Upper lobe of right lung (tissue), 1 donor: ENCODE measurements at regions not wholly inside any gene's neighbourhood (a gene's known extent, or its start where the extent isn't known, plus 50 kb on each side); places are given as distances from the start of the nearest gene placed in this dataset.

Experiments used
- ATAC-seq: fragments of 200-7000 bp; cut with Tn5 transposase; one replicate; pipeline ENCODE4 v1.9.1; 2020; ENCODE audit warnings: mild to moderate bottlenecking, moderate library complexity
- DNase-seq: peaks from one replicate; pipeline ENCODE4 v3.0.0-alpha.2; 2020
- H3K27ac ChIP-seq: fragments of 200-600 bp; one replicate; pipeline ENCODE4 v1.8.0; 2022
- H3K27me3 ChIP-seq: fragments of 200-600 bp; one replicate; pipeline ENCODE4 v1.8.0; 2022; ENCODE audit warnings: mild to moderate bottlenecking
- H3K36me3 ChIP-seq: fragments of 200-600 bp; one replicate; pipeline ENCODE4 v1.8.0; 2022
- H3K4me1 ChIP-seq: fragments of 200-600 bp; one replicate; pipeline ENCODE4 v1.8.0; 2022
- H3K4me3 ChIP-seq: fragments of 200-600 bp; one replicate; pipeline ENCODE4 v1.8.0; 2022; ENCODE audit warnings: mild to moderate bottlenecking
- H3K9me3 ChIP-seq: fragments of 200-600 bp; one replicate; pipeline ENCODE4 v1.8.0; 2022
- CTCF ChIP-seq: fragments of 200-600 bp; IDR thresholded peaks from one replicate; pipeline ENCODE4 v1.8.0; 2022; ENCODE audit warnings: antibody characterized with exemption
- intact Hi-C: fragments of 100-400 bp; cut with DNase I; formaldehyde crosslinking; loops from one replicate; pipeline ENCODE4 v1.11.0; 2022
- donor health status: DM: no; HTN: yes; CAD: no; lungs with severe emphysema.

DNA sequence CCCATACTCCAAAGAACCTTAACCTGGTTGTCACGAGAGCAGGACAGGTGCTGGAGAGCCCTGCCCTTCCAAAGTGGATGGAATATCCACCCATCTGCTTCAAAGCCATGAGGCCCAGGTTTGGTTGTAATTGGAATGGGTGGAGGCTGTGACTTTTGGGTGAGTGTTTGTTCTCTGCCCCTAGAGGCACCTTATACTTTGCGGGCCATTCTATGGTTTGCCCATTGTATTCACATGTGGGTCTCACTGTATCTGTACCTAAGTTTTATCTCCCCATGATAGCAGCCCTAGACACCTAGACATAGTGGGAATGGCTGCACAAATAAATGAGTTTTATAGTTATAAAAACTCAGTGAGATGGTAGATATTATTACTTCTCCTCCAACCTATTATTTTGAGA lies 67.1 kb upstream of the NAA20 start:
- no peak overlapping the region for H3K4me3 ChIP-seq
- no peak overlapping the region for H3K27ac ChIP-seq
- DNase-seq (no peak), ATAC-seq (no peak)
- H3K9me3 ChIP-seq, result no peaks in the 10 kb centered on the region
- no peaks in the 10 kb centered on the region for H3K27me3 ChIP-seq
- intact Hi-C loops, result no loop called here
- peaks cover 11% of the 10 kb centered on the region for H3K36me3 ChIP-seq
- no peak for TF ChIP-seq CTCF
- peaks cover 14% of the 10 kb centered on the region for H3K4me1 ChIP-seq

DNA sequence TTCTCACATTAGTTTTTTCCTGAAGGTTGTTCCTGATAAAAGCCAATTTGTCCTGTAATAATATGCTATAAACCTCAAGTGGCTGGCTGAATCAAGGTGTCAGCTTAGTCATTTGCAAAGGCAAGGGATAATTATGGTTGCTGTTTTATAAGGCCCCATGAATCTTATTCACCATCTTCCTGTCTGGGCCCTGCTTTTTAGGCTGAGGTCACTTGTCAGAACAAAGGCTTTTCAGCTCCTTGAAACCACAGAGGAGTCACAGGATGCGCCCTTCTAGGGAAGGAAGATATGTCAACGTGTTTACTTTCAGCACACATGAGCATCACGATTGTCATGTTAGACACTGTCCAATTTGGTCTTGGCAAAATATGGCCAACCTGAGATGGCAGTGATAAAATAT lies 64.8 kb upstream of the NAA20 start:
- no peak overlapping the region for H3K4me3 ChIP-seq
- TF ChIP-seq CTCF, result no peak
- H3K4me1 ChIP-seq, result no peaks in the 10 kb centered on the region
- H3K27ac ChIP-seq, result no peak overlapping the region
- intact Hi-C loops, result no loop called here
- no peaks in the 10 kb centered on the region for H3K9me3 ChIP-seq
- ATAC-seq (no peak), DNase-seq (no peak)
- peaks cover 26% of the 10 kb centered on the region for H3K36me3 ChIP-seq
- H3K27me3 ChIP-seq, result no peaks in the 10 kb centered on the region

- no peak overlapping the region for H3K4me3 ChIP-seq
- peaks cover 39% of the 10 kb centered on the region for H3K36me3 ChIP-seq
- DNase-seq (no peak), ATAC-seq (peak; percentile 31)
- intact Hi-C loops, result no loop called here
- no peaks in the 10 kb centered on the region for H3K4me1 ChIP-seq
- H3K9me3 ChIP-seq, result no peaks in the 10 kb centered on the region
- no peak overlapping the region for H3K27ac ChIP-seq
- TF ChIP-seq CTCF, result no peak
- H3K27me3 ChIP-seq, result no peaks in the 10 kb centered on the region
Measured at GRCh38 chr20:19953606-19954005, 63.6 kb upstream of the NAA20 start.

- no peak overlapping the region for H3K4me3 ChIP-seq
- H3K27ac ChIP-seq, result no peak overlapping the region
- no peaks in the 10 kb centered on the region for H3K4me1 ChIP-seq
- H3K9me3 ChIP-seq, result no peaks in the 10 kb centered on the region
- H3K36me3 ChIP-seq, result peaks cover 66% of the 10 kb centered on the region
- DNase-seq, result no peak
- ATAC-seq, result no peak
- intact Hi-C loops, result no loop called here
- H3K27me3 ChIP-seq, result no peaks in the 10 kb centered on the region
- TF ChIP-seq CTCF, result no peak
Measured at GRCh38 chr20:19956976-19957375, 60.2 kb upstream of the NAA20 start.

DNA sequence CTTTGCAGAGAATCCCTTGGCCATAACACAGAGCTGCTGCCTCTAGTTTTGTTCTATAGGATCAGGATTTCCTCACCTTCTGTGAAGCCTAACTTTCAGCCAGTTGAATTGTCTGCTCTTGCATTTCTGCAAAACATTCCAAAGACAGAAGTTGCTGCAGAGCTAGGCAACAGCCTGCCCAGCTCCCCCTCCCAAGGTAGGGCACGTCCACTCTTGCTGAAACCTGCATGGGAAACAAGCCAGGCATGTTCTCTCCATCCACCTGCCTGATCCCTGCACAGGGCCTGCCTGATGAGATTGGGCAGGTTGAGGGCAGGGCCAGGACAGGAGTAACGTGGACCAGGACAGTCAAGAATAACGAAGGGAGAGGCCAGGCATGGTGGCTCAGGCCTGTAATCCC lies 58.9 kb upstream of the NAA20 start:
- Histone ChIP-seq H3K4me1 (peaks cover under 1% of the 10 kb centered on the region), H3K27ac (no peak overlapping the region), H3K4me3 (no peak overlapping the region), H3K36me3 (peaks cover 76% of the 10 kb centered on the region), H3K9me3 (no peaks in the 10 kb centered on the region), H3K27me3 (no peaks in the 10 kb centered on the region)
- intact Hi-C loops, result no loop called here
- no peak for TF ChIP-seq CTCF
- no peak for ATAC-seq
- no peak for DNase-seq

GRCh38 chr20:19958928-19959327 lies 58.2 kb upstream of the NAA20 start:
- Histone ChIP-seq H3K4me3 (no peak overlapping the region), H3K4me1 (peaks cover 7% of the 10 kb centered on the region), H3K36me3 (peaks cover 79% of the 10 kb centered on the region), H3K27ac (no peak overlapping the region), H3K27me3 (no peaks in the 10 kb centered on the region), H3K9me3 (no peaks in the 10 kb centered on the region)
- TF ChIP-seq CTCF, result no peak
- intact Hi-C loops, result no loop called here
- DNase-seq (no peak), ATAC-seq (no peak)
